ENCODE measurements at regions not wholly inside any gene's neighbourhood (a gene's known extent, or its start where the extent isn't known, plus 50 kb on each side); places are given as distances from the start of the nearest gene placed in this dataset.

DNA sequence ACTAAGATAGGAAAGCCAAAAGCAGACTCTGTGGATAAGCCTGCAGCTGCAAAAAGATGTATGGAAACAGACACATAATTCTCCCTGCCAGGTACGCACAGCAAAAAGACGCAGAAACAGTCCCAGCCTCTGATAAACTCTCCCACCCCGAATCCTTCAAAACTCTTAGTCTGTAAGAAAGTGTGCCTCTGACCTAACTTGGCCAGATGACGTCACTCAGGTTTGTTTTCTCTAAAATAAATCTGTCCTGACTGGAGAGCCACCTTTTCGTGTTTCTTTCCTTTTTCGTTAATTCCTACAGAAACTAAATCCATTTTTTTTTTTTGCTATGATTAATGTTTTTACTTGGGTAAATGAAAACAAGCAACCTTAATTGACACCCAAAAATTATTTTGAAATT, 793.8 kb downstream of the SORCS1 start:
- no peak for TF ChIP-seq POLR2A (IDR thresholded peaks at IDR 0.05)
- no peak for TF ChIP-seq CTCF (IDR thresholded peaks at IDR 0.05)

Measured in right lobe of liver (tissue), 4 donors.